Endothelial cell of umbilical vein (primary cell): ENCODE measurements at regions not wholly inside any gene's neighbourhood (a gene's known extent, or its start where the extent isn't known, plus 50 kb on each side); places are given as distances from the start of the nearest gene placed in this dataset.

Source experiments
- BruUV-seq: library from RNA; stranded (reverse); fragments of 400-500 nt; replicated peaks from 2 replicates; lab custom pipeline; 2021; lab: Mats Ljungman, UMichigan
- CTCF ChIA-PET: fragments of 300-600, 350-600 bp; sonication (Branson Sonifier 250); formaldehyde crosslinking; loops from one replicate; lab custom pipeline; 2021; ENCODE audit warnings: antibody characterized with exemption, inconsistent platforms; lab: Charles Lee
- POLR2A ChIA-PET: fragments of 300-600, 350-600 bp; sonication (Branson Sonifier 250); formaldehyde crosslinking; loops from one replicate; lab custom pipeline; 2021; ENCODE audit warnings: antibody characterized with exemption, inconsistent platforms; lab: Charles Lee
- DNase-seq: peaks from one replicate; pipeline ENCODE4 v3.0.0-alpha.2; 2011; ENCODE audit warnings: low read depth, low spot score
- FAIRE-seq: peaks from 2 replicates; lab custom pipeline; 2011; peaks lifted over from hg19 to GRCh38; lab: Jason Lieb, UNC
- H2AFZ ChIP-seq: 2 replicates; pipeline ENCODE4 v1.6.0; 2012; ENCODE audit warnings: low read depth, low read length, control low read depth, inconsistent platforms
- H3K27ac ChIP-seq: 2 replicates; pipeline ENCODE4 v1.5.1; 2011; ENCODE audit warnings: low read depth, mild to moderate bottlenecking, control low read depth, low read length, moderate library complexity; ENCODE audit not compliant: insufficient read depth
- H3K27me3 ChIP-seq, 2 experiments: 2 replicates each; pipeline versions ENCODE4 v1.6.0 to v1.6.1; 2011; ENCODE audit warnings: low read length in 2 of 2, mixed read lengths in 1 of 2; ENCODE audit not compliant: control insufficient read depth in 2 of 2, insufficient read depth in 2 of 2
- H3K36me3 ChIP-seq, 2 experiments: 2 replicates in 1 of 2; 3 replicates in 1 of 2; pipeline ENCODE4 v1.5.1; 2011; ENCODE audit warnings: low read length in 2 of 2, mild to moderate bottlenecking in 1 of 2, moderate library complexity in 1 of 2; ENCODE audit not compliant: control insufficient read depth in 2 of 2, insufficient read depth in 2 of 2; ENCODE audit errors: extremely low read depth in 1 of 2
- H3K4me1 ChIP-seq: 3 replicates; pipeline ENCODE4 v1.5.1; 2011; ENCODE audit warnings: mild to moderate bottlenecking, low read length; ENCODE audit not compliant: control insufficient read depth, insufficient read depth; ENCODE audit errors: extremely low read depth
- H3K4me2 ChIP-seq: 2 replicates; pipeline ENCODE4 v1.6.1; 2011; ENCODE audit warnings: low read length, control low read depth, mixed read lengths; ENCODE audit not compliant: insufficient read depth
- H3K4me3 ChIP-seq, 3 experiments: fragments of 200-600 bp in 1 of 3; sonication (generic), shearing (Covaris generic) in 1 of 3; replicated peaks in 1 of 3; 2 replicates each; pipeline ENCODE4 v1.5.1; 2011 to 2016; ENCODE audit warnings: control low read depth in 3 of 3, low read length in 3 of 3, mild to moderate bottlenecking in 2 of 3, inconsistent platforms in 1 of 3, low read depth in 1 of 3, moderate library complexity in 1 of 3; ENCODE audit not compliant: insufficient read depth in 1 of 3
- H3K79me2 ChIP-seq: 2 replicates; pipeline ENCODE4 v1.6.0; 2012; ENCODE audit warnings: low read length, inconsistent platforms; ENCODE audit not compliant: control insufficient read depth, insufficient read depth
- H3K9ac ChIP-seq: replicated peaks from 2 replicates; pipeline ENCODE3; 2011; ENCODE audit warnings: low read length, control low read depth; ENCODE audit not compliant: insufficient read depth; ENCODE audit errors: extremely low read depth
- H3K9me1 ChIP-seq: replicated peaks from 3 replicates; pipeline ENCODE4 v1.6.0; 2011; ENCODE audit warnings: mild to moderate bottlenecking, low read length; ENCODE audit not compliant: control insufficient read depth, insufficient read depth; ENCODE audit errors: extremely low read depth
- H3K9me3 ChIP-seq: replicated peaks from 2 replicates; pipeline ENCODE4 v1.5.1; 2012; ENCODE audit warnings: low read length, inconsistent platforms; ENCODE audit not compliant: control insufficient read depth, insufficient read depth
- H4K20me1 ChIP-seq: replicated peaks from 2 replicates; pipeline ENCODE3; 2011; ENCODE audit warnings: mild to moderate bottlenecking, low read length; ENCODE audit not compliant: control insufficient read depth, insufficient read depth; ENCODE audit errors: extremely low read depth
- EZH2 ChIP-seq: IDR thresholded peaks from 2 replicates; pipeline ENCODE4 v1.6.1; 2012; ENCODE audit warnings: borderline replicate concordance, low read depth, mild to moderate bottlenecking, moderate library complexity, low read length, inconsistent platforms; ENCODE audit not compliant: severe bottlenecking
- FOS ChIP-seq: IDR thresholded peaks from 2 replicates; pipeline ENCODE4 v1.6.1; 2011; ENCODE audit warnings: mild to moderate bottlenecking, low read length, moderate library complexity, borderline replicate concordance; ENCODE audit not compliant: insufficient read depth
- GATA2 ChIP-seq: IDR thresholded peaks from 2 replicates; pipeline ENCODE4 v1.7.0; 2011; ENCODE audit warnings: low read depth, mild to moderate bottlenecking, moderate library complexity, mixed read lengths, low read length; ENCODE audit not compliant: insufficient read length, insufficient read depth
- JUN ChIP-seq: IDR thresholded peaks from 2 replicates; pipeline ENCODE4 v1.6.1; 2011; ENCODE audit warnings: borderline replicate concordance, low read depth; ENCODE audit not compliant: insufficient read length, insufficient read depth
- MYC ChIP-seq: IDR thresholded peaks from one replicate; pipeline ENCODE4 v1.6.1; 2011; ENCODE audit warnings: mild to moderate bottlenecking, low read depth, low read length
- POLR2A ChIP-seq: IDR thresholded peaks from 2 replicates; pipeline ENCODE4 v1.6.1; 2012; ENCODE audit warnings: low read depth, mild to moderate bottlenecking, control low read depth, low read length
- POLR2AphosphoS5 ChIP-seq: IDR thresholded peaks from 2 replicates; pipeline ENCODE4 v1.6.1; 2012; ENCODE audit warnings: low read depth, mild to moderate bottlenecking, control low read depth, low read length, moderate library complexity; ENCODE audit not compliant: insufficient read depth
- dilution Hi-C: fragments of 300-500 bp; cut with MboI; formaldehyde crosslinking; loops from one replicate; pipeline ENCODE4 v1.15.0; 2019; ENCODE audit warnings: low sequenced_read_pairs; ENCODE audit not compliant: extremely low pct_ligation_motif_present
- intact Hi-C: fragments of 100-400 bp; cut with micrococcal nuclease; formaldehyde crosslinking; loops from one replicate; pipeline ENCODE4 v1.10.0; 2022
- TF ChIP-seq, protein P1 (sequence below): IDR thresholded peaks from 2 replicates; pipeline ENCODE4 v1.6.1; 2011; ENCODE audit not compliant: insufficient read depth, insufficient read length
- TF ChIP-seq, protein P2 (sequence below), 2 donors: IDR thresholded peaks; 1 replicate in 1 of 2; 2 replicates in 1 of 2; pipeline ENCODE4 v1.5.1; 2011; ENCODE audit warnings: low read length in 2 of 2, mild to moderate bottlenecking in 2 of 2, moderate library complexity in 2 of 2, control low read depth in 1 of 2, inconsistent platforms in 1 of 2, low read depth in 1 of 2; ENCODE audit not compliant: insufficient read depth in 1 of 2; ENCODE audit errors: extremely low read depth in 1 of 2

DNA sequence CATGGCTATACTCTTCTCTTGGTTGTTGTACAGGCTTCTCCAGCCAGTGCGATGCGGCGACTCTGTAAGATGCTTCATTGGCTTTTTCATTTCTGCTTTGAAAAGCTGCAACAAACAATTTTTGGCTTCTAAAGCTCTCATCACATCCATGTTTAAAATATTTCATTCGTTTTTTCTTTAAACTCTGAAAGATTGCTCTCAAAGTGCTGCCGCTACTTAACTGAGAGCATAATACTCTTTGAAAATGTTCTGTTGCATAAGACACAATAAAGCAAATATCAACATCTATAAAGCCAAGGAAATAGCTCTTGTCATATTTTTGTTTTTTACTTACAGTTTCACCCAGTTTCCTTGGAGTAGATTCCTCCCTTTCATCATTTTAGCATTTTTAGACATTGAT lies 468.3 kb downstream of the TBC1D22A start:
- Histone ChIP-seq H3K9me1 (no peaks in the 10 kb centered on the region), H3K36me3 (no peaks in the 10 kb centered on the region), H3K79me2 (no peaks in the 10 kb centered on the region), H2AFZ (no peak overlapping the region), H3K4me3 (no peak overlapping the region), H3K9ac (no peak overlapping the region), H3K4me1 (no peaks in the 10 kb centered on the region), H3K4me2 (no peak overlapping the region), H3K9me3 (no peaks in the 10 kb centered on the region), H4K20me1 (no peaks in the 10 kb centered on the region), H3K27ac (no peak overlapping the region), H3K27me3 (no peaks in the 10 kb centered on the region)
- BruUV-seq = no TSS peak
- dilution Hi-C loops (no loop called here), intact Hi-C loops (no loop called here)
- FAIRE-seq (no peak), DNase-seq (no peak)
- ChIA-PET POLR2A (no interaction called here), CTCF (no interaction called here)
- TF ChIP-seq EZH2 = no peak
- TF ChIP-seq, protein P1, sequence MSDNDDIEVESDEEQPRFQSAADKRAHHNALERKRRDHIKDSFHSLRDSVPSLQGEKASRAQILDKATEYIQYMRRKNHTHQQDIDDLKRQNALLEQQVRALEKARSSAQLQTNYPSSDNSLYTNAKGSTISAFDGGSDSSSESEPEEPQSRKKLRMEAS = no peak
- no peak for TF ChIP-seq MYC
- no peak for TF ChIP-seq JUN
- TF ChIP-seq, protein P2, sequence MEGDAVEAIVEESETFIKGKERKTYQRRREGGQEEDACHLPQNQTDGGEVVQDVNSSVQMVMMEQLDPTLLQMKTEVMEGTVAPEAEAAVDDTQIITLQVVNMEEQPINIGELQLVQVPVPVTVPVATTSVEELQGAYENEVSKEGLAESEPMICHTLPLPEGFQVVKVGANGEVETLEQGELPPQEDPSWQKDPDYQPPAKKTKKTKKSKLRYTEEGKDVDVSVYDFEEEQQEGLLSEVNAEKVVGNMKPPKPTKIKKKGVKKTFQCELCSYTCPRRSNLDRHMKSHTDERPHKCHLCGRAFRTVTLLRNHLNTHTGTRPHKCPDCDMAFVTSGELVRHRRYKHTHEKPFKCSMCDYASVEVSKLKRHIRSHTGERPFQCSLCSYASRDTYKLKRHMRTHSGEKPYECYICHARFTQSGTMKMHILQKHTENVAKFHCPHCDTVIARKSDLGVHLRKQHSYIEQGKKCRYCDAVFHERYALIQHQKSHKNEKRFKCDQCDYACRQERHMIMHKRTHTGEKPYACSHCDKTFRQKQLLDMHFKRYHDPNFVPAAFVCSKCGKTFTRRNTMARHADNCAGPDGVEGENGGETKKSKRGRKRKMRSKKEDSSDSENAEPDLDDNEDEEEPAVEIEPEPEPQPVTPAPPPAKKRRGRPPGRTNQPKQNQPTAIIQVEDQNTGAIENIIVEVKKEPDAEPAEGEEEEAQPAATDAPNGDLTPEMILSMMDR (IDR thresholded peaks at IDR 0.05; ENCODE audit: extremely low read depth in 1 of 2, insufficient read depth in 1 of 2, low read depth in 1 of 2, low read length in 2 of 2) = no peak
- no peak for TF ChIP-seq POLR2AphosphoS5
- TF ChIP-seq POLR2A = no peak
- TF ChIP-seq FOS = no peak
- no peak for TF ChIP-seq GATA2
